ENCODE measurements at regions not wholly inside any gene's neighbourhood (a gene's known extent, or its start where the extent isn't known, plus 50 kb on each side); places are given as distances from the start of the nearest gene placed in this dataset.

GRCh38 chr1:239539812-239540211 lies 153.4 kb downstream of the CHRM3 start:
- DNase-seq: no peak

GRCh38 chr1:239543873-239544272 lies 157.5 kb downstream of the CHRM3 start:
- no peak for DNase-seq

GRCh38 chr1:239545466-239545865 lies 159.1 kb downstream of the CHRM3 start:
- no peak for DNase-seq

- peak in 1 of 5 donors; percentile 33 for DNase-seq
These were observed 161.6 kb downstream of the CHRM3 start for GRCh38 chr1:239547987-239548386.

GRCh38 chr1:239550178-239550577 lies 163.8 kb downstream of the CHRM3 start:
- DNase-seq: no peak

GRCh38 chr1:239555350-239555749 lies 169.0 kb downstream of the CHRM3 start:
- no peak for DNase-seq

GRCh38 chr1:239558559-239558958 lies 172.2 kb downstream of the CHRM3 start:
- DNase-seq: no peak

- DNase-seq: peak in 1 of 5 donors; percentile 2
These were observed 172.6 kb downstream of the CHRM3 start for GRCh38 chr1:239558991-239559390.

- no peak for DNase-seq
These were observed 174.6 kb downstream of the CHRM3 start for GRCh38 chr1:239560921-239561320.

GRCh38 chr1:239562095-239562494 lies 175.7 kb downstream of the CHRM3 start:
- no peak for DNase-seq

GRCh38 chr1:239563681-239564080 lies 177.3 kb downstream of the CHRM3 start:
- no peak for DNase-seq

- DNase-seq: no peak
These were observed 179.7 kb downstream of the CHRM3 start for GRCh38 chr1:239566074-239566473.

- DNase-seq: no peak
These were observed 184.5 kb downstream of the CHRM3 start for GRCh38 chr1:239570878-239571277.

GRCh38 chr1:239572183-239572582 lies 185.8 kb downstream of the CHRM3 start:
- DNase-seq: no peak

- no peak for DNase-seq
These were observed 187.7 kb downstream of the CHRM3 start for GRCh38 chr1:239574112-239574511.

GRCh38 chr1:239575113-239575512 lies 188.7 kb downstream of the CHRM3 start:
- DNase-seq: peak in 1 of 5 donors; percentile 1

GRCh38 chr1:239583536-239583935 lies 197.2 kb downstream of the CHRM3 start:
- no peak for DNase-seq

GRCh38 chr1:239586128-239586527 lies 199.8 kb downstream of the CHRM3 start:
- no peak for DNase-seq

GRCh38 chr1:239587066-239587465 lies 200.7 kb downstream of the CHRM3 start:
- DNase-seq: peak in 2 of 5 donors; percentile 18 to 54

- DNase-seq: no peak
These were observed 201.4 kb downstream of the CHRM3 start for GRCh38 chr1:239587574-239588369.

GRCh38 chr1:239590556-239590955 lies 204.2 kb downstream of the CHRM3 start:
- no peak for DNase-seq

- no peak for DNase-seq
These were observed 207.2 kb downstream of the CHRM3 start for GRCh38 chr1:239593527-239593926.

GRCh38 chr1:239600588-239600987 lies 214.2 kb downstream of the CHRM3 start:
- no peak for DNase-seq

GRCh38 chr1:239601108-239601507 lies 214.7 kb downstream of the CHRM3 start:
- no peak for DNase-seq

- no peak for DNase-seq
These were observed 217.2 kb downstream of the CHRM3 start for GRCh38 chr1:239603530-239603929.

Measured in T-helper 1 cell (primary cell).